ENCODE measurements at regions not wholly inside any gene's neighbourhood (a gene's known extent, or its start where the extent isn't known, plus 50 kb on each side); places are given as distances from the start of the nearest gene placed in this dataset.
"Not testable (repeated sequence)": the region's sequence is repeated elsewhere in the genome, so short reads cannot be mapped to it uniquely, and the experiment has no call there.

GRCh38 chr5:28799035-28799434, 1760.6 kb upstream of the CDH9 start:
- H4K8ac ChIP-seq (ENCODE audit: low read length); H2BK12ac ChIP-seq (ENCODE audit: low read length in 2 of 2); H3K4me2 ChIP-seq (ENCODE audit: low read length, poor library complexity, severe bottlenecking); H3K9ac ChIP-seq (ENCODE audit: low read length); H3K79me1 ChIP-seq (replicated peaks; ENCODE audit: low read length, poor library complexity, severe bottlenecking); H4K91ac ChIP-seq (ENCODE audit: low read length); H3K18ac ChIP-seq (ENCODE audit: low read depth in 1 of 2, low read length in 2 of 2); H2AK5ac ChIP-seq (ENCODE audit: low read length, severe bottlenecking); H3K4ac ChIP-seq (ENCODE audit: low read depth in 1 of 2, low read length in 2 of 2); H3K36me3 ChIP-seq (ENCODE audit: control insufficient read depth in 1 of 2, insufficient read depth in 2 of 2, low read depth in 1 of 2, low read length in 2 of 2); H2AFZ ChIP-seq (ENCODE audit: low read depth, low read length); DNase-seq; H2BK120ac ChIP-seq (ENCODE audit: low read depth, low read length); H3K14ac ChIP-seq (ENCODE audit: low read length in 2 of 2); H3K23ac ChIP-seq (ENCODE audit: low read length in 2 of 2); H2BK15ac ChIP-seq (ENCODE audit: low read depth, poor library complexity, severe bottlenecking); H3K27me3 ChIP-seq (ENCODE audit: control insufficient read depth in 1 of 2, insufficient read depth in 1 of 2, low read length in 2 of 2); H3K4me3 ChIP-seq (ENCODE audit: insufficient read depth in 1 of 2, low read depth in 1 of 2, low read length in 2 of 2); H3K4me1 ChIP-seq (ENCODE audit: control insufficient read depth, insufficient read depth, low read depth, low read length); H3K9me3 ChIP-seq (ENCODE audit: control insufficient read depth, low read length); H3K27ac ChIP-seq (ENCODE audit: low read length, poor library complexity, severe bottlenecking); H2BK5ac ChIP-seq (ENCODE audit: low read depth, low read length, poor library complexity, severe bottlenecking): not testable (repeated sequence)
- WGBS: 95% methylated on average over 7 of the region's 16 CpGs

- Histone ChIP-seq H3K23ac (ENCODE audit: low read length in 2 of 2) (no peak overlapping the region), H2AK5ac (ENCODE audit: low read length, severe bottlenecking) (no peak overlapping the region), H3K4me1 (ENCODE audit: control insufficient read depth, insufficient read depth, low read depth, low read length) (no peaks in the 10 kb centered on the region), H3K18ac (ENCODE audit: low read depth in 1 of 2, low read length in 2 of 2) (no peak overlapping the region), H4K8ac (ENCODE audit: low read length) (no peak overlapping the region), H3K14ac (ENCODE audit: low read length in 2 of 2) (no peak overlapping the region), H3K4ac (ENCODE audit: low read depth in 1 of 2, low read length in 2 of 2) (no peak overlapping the region), H3K9me3 (ENCODE audit: control insufficient read depth, low read length) (no peaks in the 10 kb centered on the region), H2BK12ac (ENCODE audit: low read length in 2 of 2) (no peak overlapping the region), H3K36me3 (ENCODE audit: control insufficient read depth in 1 of 2, insufficient read depth in 2 of 2, low read depth in 1 of 2, low read length in 2 of 2) (no peaks in the 10 kb centered on the region), H3K4me3 (ENCODE audit: insufficient read depth in 1 of 2, low read depth in 1 of 2, low read length in 2 of 2) (no peak overlapping the region), H3K9ac (ENCODE audit: low read length) (no peak overlapping the region), H2BK15ac (ENCODE audit: low read depth, poor library complexity, severe bottlenecking) (no peak overlapping the region), H3K27ac (ENCODE audit: low read length, poor library complexity, severe bottlenecking) (no peak overlapping the region), H2BK120ac (ENCODE audit: low read depth, low read length) (no peak overlapping the region), H3K27me3 (ENCODE audit: control insufficient read depth in 1 of 2, insufficient read depth in 1 of 2, low read length in 2 of 2) (no peaks in the 10 kb centered on the region), H4K91ac (ENCODE audit: low read length) (no peak overlapping the region), H3K79me1 (replicated peaks; ENCODE audit: low read length, poor library complexity, severe bottlenecking) (no peaks in the 10 kb centered on the region), H3K4me2 (ENCODE audit: low read length, poor library complexity, severe bottlenecking) (no peak overlapping the region), H2BK5ac (ENCODE audit: low read depth, low read length, poor library complexity, severe bottlenecking) (no peak overlapping the region), H2AFZ (ENCODE audit: low read depth, low read length) (no peak overlapping the region)
- no peak for DNase-seq
These were observed 1750.6 kb upstream of the CDH9 start for GRCh38 chr5:28788954-28789353.

GRCh38 chr5:28780083-28780692, 1741.8 kb upstream of the CDH9 start:
- Histone ChIP-seq H2BK120ac (ENCODE audit: low read depth, low read length) (no peak overlapping the region), H2BK15ac (ENCODE audit: low read depth, poor library complexity, severe bottlenecking) (no peak overlapping the region), H3K36me3 (ENCODE audit: control insufficient read depth in 1 of 2, insufficient read depth in 2 of 2, low read depth in 1 of 2, low read length in 2 of 2) (no peaks in the 10 kb centered on the region), H3K4me1 (ENCODE audit: control insufficient read depth, insufficient read depth, low read depth, low read length) (no peaks in the 10 kb centered on the region), H3K4me2 (ENCODE audit: low read length, poor library complexity, severe bottlenecking) (no peak overlapping the region), H2BK12ac (ENCODE audit: low read length in 2 of 2) (no peak overlapping the region), H3K4me3 (ENCODE audit: insufficient read depth in 1 of 2, low read depth in 1 of 2, low read length in 2 of 2) (no peak overlapping the region), H3K9me3 (ENCODE audit: control insufficient read depth, low read length) (no peaks in the 10 kb centered on the region), H2AK5ac (ENCODE audit: low read length, severe bottlenecking) (no peak overlapping the region), H4K8ac (ENCODE audit: low read length) (no peak overlapping the region), H4K91ac (ENCODE audit: low read length) (no peak overlapping the region), H2AFZ (ENCODE audit: low read depth, low read length) (no peak overlapping the region), H3K14ac (ENCODE audit: low read length in 2 of 2) (no peak overlapping the region), H3K23ac (ENCODE audit: low read length in 2 of 2) (no peak overlapping the region), H3K27ac (ENCODE audit: low read length, poor library complexity, severe bottlenecking) (no peak overlapping the region), H3K79me1 (replicated peaks; ENCODE audit: low read length, poor library complexity, severe bottlenecking) (no peaks in the 10 kb centered on the region), H3K4ac (ENCODE audit: low read depth in 1 of 2, low read length in 2 of 2) (no peak overlapping the region), H3K27me3 (ENCODE audit: control insufficient read depth in 1 of 2, insufficient read depth in 1 of 2, low read length in 2 of 2) (no peaks in the 10 kb centered on the region), H2BK5ac (ENCODE audit: low read depth, low read length, poor library complexity, severe bottlenecking) (no peak overlapping the region), H3K18ac (ENCODE audit: low read depth in 1 of 2, low read length in 2 of 2) (no peak overlapping the region), H3K9ac (ENCODE audit: low read length) (no peak overlapping the region)
- no CpG with 5 or more reads among the region's 1 CpG for WGBS
- DNase-seq: no peak

- Histone ChIP-seq H2AFZ (ENCODE audit: low read depth, low read length) (no peak overlapping the region), H4K8ac (ENCODE audit: low read length) (no peak overlapping the region), H3K18ac (ENCODE audit: low read depth in 1 of 2, low read length in 2 of 2) (no peak overlapping the region), H3K23ac (ENCODE audit: low read length in 2 of 2) (no peak overlapping the region), H3K14ac (ENCODE audit: low read length in 2 of 2) (no peak overlapping the region), H3K4ac (ENCODE audit: low read depth in 1 of 2, low read length in 2 of 2) (no peak overlapping the region), H2BK120ac (ENCODE audit: low read depth, low read length) (no peak overlapping the region), H2BK15ac (ENCODE audit: low read depth, poor library complexity, severe bottlenecking) (no peak overlapping the region), H3K9ac (ENCODE audit: low read length) (no peak overlapping the region), H3K9me3 (ENCODE audit: control insufficient read depth, low read length) (no peaks in the 10 kb centered on the region), H3K4me2 (ENCODE audit: low read length, poor library complexity, severe bottlenecking) (no peak overlapping the region), H3K79me1 (replicated peaks; ENCODE audit: low read length, poor library complexity, severe bottlenecking) (no peaks in the 10 kb centered on the region), H2AK5ac (ENCODE audit: low read length, severe bottlenecking) (no peak overlapping the region), H4K91ac (ENCODE audit: low read length) (no peak overlapping the region), H2BK12ac (ENCODE audit: low read length in 2 of 2) (no peak overlapping the region), H2BK5ac (ENCODE audit: low read depth, low read length, poor library complexity, severe bottlenecking) (no peak overlapping the region), H3K4me1 (ENCODE audit: control insufficient read depth, insufficient read depth, low read depth, low read length) (no peaks in the 10 kb centered on the region), H3K27me3 (ENCODE audit: control insufficient read depth in 1 of 2, insufficient read depth in 1 of 2, low read length in 2 of 2) (no peaks in the 10 kb centered on the region), H3K4me3 (ENCODE audit: insufficient read depth in 1 of 2, low read depth in 1 of 2, low read length in 2 of 2) (no peak overlapping the region), H3K27ac (ENCODE audit: low read length, poor library complexity, severe bottlenecking) (no peak overlapping the region), H3K36me3 (ENCODE audit: control insufficient read depth in 1 of 2, insufficient read depth in 2 of 2, low read depth in 1 of 2, low read length in 2 of 2) (no peaks in the 10 kb centered on the region)
- DNase-seq: peak; percentile 8
These were observed 1740.9 kb upstream of the CDH9 start for GRCh38 chr5:28779161-28779754.
